ENCODE measurements at regions not wholly inside any gene's neighbourhood (a gene's known extent, or its start where the extent isn't known, plus 50 kb on each side); places are given as distances from the start of the nearest gene placed in this dataset.

DNA sequence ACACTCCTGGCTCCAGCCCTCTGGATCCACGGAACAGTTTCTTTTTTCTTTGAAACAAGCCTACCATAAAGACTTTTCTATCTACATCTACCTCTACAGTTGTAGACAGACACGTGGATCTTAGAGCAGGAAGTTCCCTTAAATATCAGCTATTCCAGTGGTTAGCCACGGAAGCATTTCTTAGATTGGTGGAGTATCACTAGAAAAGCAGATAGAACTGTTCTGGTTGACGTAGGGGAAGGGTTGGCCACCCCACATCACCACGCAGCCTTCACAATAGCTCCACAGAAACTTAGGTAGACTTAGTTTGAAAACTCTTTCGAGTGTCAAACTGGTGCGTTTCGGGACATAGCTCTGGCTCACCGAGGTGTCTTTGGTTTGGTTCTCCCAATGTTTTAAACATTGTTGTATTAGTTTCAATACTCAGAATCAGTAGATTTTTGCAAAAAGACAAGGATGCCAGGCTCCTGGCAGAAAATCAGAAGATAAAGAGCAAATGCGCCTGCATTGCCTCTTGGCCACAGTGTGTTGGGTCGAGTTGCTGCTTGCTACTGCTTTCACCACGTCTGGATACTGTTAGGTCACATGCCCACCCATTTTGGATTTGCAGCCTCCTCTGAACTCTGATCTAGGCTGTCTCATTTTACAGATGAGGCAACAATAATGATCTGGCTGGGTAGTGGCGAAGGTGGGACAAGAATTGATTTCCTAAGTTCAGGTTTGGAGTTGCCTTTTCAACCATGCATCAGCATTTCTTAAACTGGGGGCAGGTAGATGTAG is 71.5 kb upstream of the DTNBP1 start:
- H3K79me1 ChIP-seq (ENCODE audit: low read depth, low read length): no peaks in the 10 kb centered on the region

DNA sequence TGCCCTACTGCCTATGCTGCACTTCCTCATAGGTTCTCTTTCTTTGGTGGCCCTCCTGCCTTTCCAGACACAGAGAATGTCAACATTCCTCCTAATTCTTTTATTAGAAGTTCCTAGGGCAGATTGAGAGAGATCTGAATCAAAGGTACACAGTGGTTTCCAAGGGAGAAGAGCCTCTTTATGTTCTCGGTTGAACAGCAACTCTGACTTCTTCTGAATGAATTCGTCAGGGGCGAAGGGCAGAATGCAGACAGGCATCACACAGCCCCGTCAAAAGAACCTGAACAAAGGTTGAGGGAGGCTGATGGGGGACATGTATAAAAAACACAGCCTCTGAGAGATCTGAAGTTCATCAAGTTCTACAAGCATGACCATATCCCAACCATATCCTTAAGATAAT is 68.1 kb upstream of the DTNBP1 start:
- Histone ChIP-seq H3K27me3 (ENCODE audit: control insufficient read depth in 3 of 3, insufficient read depth in 3 of 3, low read depth in 1 of 3, low read length in 3 of 3) (peaks cover 0 to 23% (median 0%) of the 10 kb centered on the region in 3 experiments), H3K4me3 (ENCODE audit: low read length in 2 of 2) (no peak overlapping the region), H2BK120ac (ENCODE audit: low read depth, low read length) (no peak overlapping the region), H3K4ac (ENCODE audit: low read length) (no peak overlapping the region), H2BK5ac (ENCODE audit: low read length) (no peak overlapping the region), H3K36me3 (replicated peaks in 1 of 2; ENCODE audit: control insufficient read depth in 2 of 2, insufficient read depth in 2 of 2, low read length in 2 of 2) (no peaks in the 10 kb centered on the region), H3K9ac (ENCODE audit: low read depth, low read length, poor library complexity) (no peak overlapping the region), H2BK15ac (ENCODE audit: low read length) (no peak overlapping the region), H3K27ac (replicated peaks; ENCODE audit: low read length) (no peak overlapping the region), H3K4me1 (ENCODE audit: control insufficient read depth in 2 of 2, insufficient read depth in 1 of 2, low read depth in 1 of 2, low read length in 2 of 2) (peaks cover 7 to 10% of the 10 kb centered on the region in 2 donors), H2AK5ac (ENCODE audit: low read depth, low read length) (no peak overlapping the region), H3K4me2 (ENCODE audit: insufficient read depth, low read length, poor library complexity, severe bottlenecking) (no peak overlapping the region), H4K91ac (ENCODE audit: low read depth, low read length, poor library complexity) (no peak overlapping the region), H3K79me1 (ENCODE audit: low read depth, low read length) (no peaks in the 10 kb centered on the region), H4K8ac (ENCODE audit: low read depth, low read length) (no peak overlapping the region), H3K18ac (ENCODE audit: low read length) (no peak overlapping the region), H3K23ac (ENCODE audit: low read depth, low read length, poor library complexity) (no peak overlapping the region), H2AFZ (ENCODE audit: low read length) (no peak overlapping the region), H3K9me3 (replicated peaks in 1 of 2; ENCODE audit: control insufficient read depth in 2 of 2, insufficient read depth in 1 of 2, low read depth in 1 of 2, low read length in 2 of 2) (peaks cover 0 to 3% of the 10 kb centered on the region in 2 donors), H2BK12ac (ENCODE audit: low read length) (no peak overlapping the region), H3K14ac (ENCODE audit: low read length) (no peak overlapping the region)
- no CpG with 5 or more reads among the region's 4 CpGs for WGBS, 2 donors (ENCODE audit: extremely low coverage in 2 of 2, insufficient read length in 2 of 2, insufficient replicate concordance in 1 of 2)
- DNase-seq (ENCODE audit: low spot score): no peak

More for the DNA sequence above, 71.5 kb upstream of the DTNBP1 start:
- WGBS, 2 donors (ENCODE audit: extremely low coverage in 2 of 2, insufficient read length in 2 of 2, insufficient replicate concordance in 1 of 2): no CpG with 5 or more reads among the region's 13 CpGs
- no peak overlapping the region for H3K4ac ChIP-seq (ENCODE audit: low read length)
- no peak overlapping the region for H2BK12ac ChIP-seq (ENCODE audit: low read length)
- no peak overlapping the region for H3K23ac ChIP-seq (ENCODE audit: low read depth, low read length, poor library complexity)
- H2BK5ac ChIP-seq (ENCODE audit: low read length): no peak overlapping the region
- no peak overlapping the region for H3K4me3 ChIP-seq (ENCODE audit: low read length in 2 of 2)
- peaks cover 7 to 10% of the 10 kb centered on the region in 2 donors for H3K4me1 ChIP-seq (ENCODE audit: control insufficient read depth in 2 of 2, insufficient read depth in 1 of 2, low read depth in 1 of 2, low read length in 2 of 2)
- H2AFZ ChIP-seq (ENCODE audit: low read length): no peak overlapping the region
- no peak overlapping the region for H3K27ac ChIP-seq (replicated peaks; ENCODE audit: low read length)
- H3K9ac ChIP-seq (ENCODE audit: low read depth, low read length, poor library complexity): no peak overlapping the region
- H3K27me3 ChIP-seq (ENCODE audit: control insufficient read depth in 3 of 3, insufficient read depth in 3 of 3, low read depth in 1 of 3, low read length in 3 of 3): peaks cover 0 to 17% (median 0%) of the 10 kb centered on the region in 3 experiments
- H2BK120ac ChIP-seq (ENCODE audit: low read depth, low read length): no peak overlapping the region
- H3K9me3 ChIP-seq (replicated peaks in 1 of 2; ENCODE audit: control insufficient read depth in 2 of 2, insufficient read depth in 1 of 2, low read depth in 1 of 2, low read length in 2 of 2): no peaks in the 10 kb centered on the region
- H2AK5ac ChIP-seq (ENCODE audit: low read depth, low read length): no peak overlapping the region
- no peak overlapping the region for H3K14ac ChIP-seq (ENCODE audit: low read length)
- H4K91ac ChIP-seq (ENCODE audit: low read depth, low read length, poor library complexity): no peak overlapping the region
- H3K36me3 ChIP-seq (replicated peaks in 1 of 2; ENCODE audit: control insufficient read depth in 2 of 2, insufficient read depth in 2 of 2, low read length in 2 of 2): no peaks in the 10 kb centered on the region
- no peak overlapping the region for H2BK15ac ChIP-seq (ENCODE audit: low read length)
- no peak overlapping the region for H3K4me2 ChIP-seq (ENCODE audit: insufficient read depth, low read length, poor library complexity, severe bottlenecking)
- H3K18ac ChIP-seq (ENCODE audit: low read length): peak overlapping the region; percentile 67
- no peak for DNase-seq (ENCODE audit: low spot score)
- no peak overlapping the region for H4K8ac ChIP-seq (ENCODE audit: low read depth, low read length)

DNA sequence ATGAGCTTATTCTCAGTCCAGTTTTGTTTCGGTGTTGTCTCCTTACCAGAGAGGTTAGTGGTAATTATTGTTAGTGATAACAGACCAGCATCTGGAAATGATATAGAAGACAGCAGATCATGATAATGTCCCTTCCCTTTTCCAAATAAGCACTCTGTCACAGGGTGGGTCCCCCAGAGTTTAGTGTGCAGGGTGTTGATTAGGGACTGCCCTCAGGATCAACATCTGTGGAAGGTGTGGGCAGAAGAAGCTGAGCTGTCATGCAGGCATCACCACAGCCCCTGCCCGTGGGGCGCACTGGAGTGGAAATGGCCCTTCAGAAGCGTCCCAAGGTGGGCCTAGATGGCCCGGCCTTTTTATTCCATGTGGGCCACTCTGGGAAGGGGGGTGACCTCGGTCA is 67.6 kb upstream of the DTNBP1 start:
- H3K79me1 ChIP-seq (ENCODE audit: low read depth, low read length): no peaks in the 10 kb centered on the region
- H3K9me3 ChIP-seq (replicated peaks in 1 of 2; ENCODE audit: control insufficient read depth in 2 of 2, insufficient read depth in 1 of 2, low read depth in 1 of 2, low read length in 2 of 2): peaks cover 0 to 3% of the 10 kb centered on the region in 2 donors
- DNase-seq (ENCODE audit: low spot score): no peak
- no peak overlapping the region for H3K27ac ChIP-seq (replicated peaks; ENCODE audit: low read length)
- no peak overlapping the region for H2BK15ac ChIP-seq (ENCODE audit: low read length)
- H3K4me3 ChIP-seq (ENCODE audit: low read length in 2 of 2): no peak overlapping the region
- no peak overlapping the region for H4K91ac ChIP-seq (ENCODE audit: low read depth, low read length, poor library complexity)
- peaks cover 7 to 10% of the 10 kb centered on the region in 2 donors for H3K4me1 ChIP-seq (ENCODE audit: control insufficient read depth in 2 of 2, insufficient read depth in 1 of 2, low read depth in 1 of 2, low read length in 2 of 2)
- no peaks in the 10 kb centered on the region for H3K36me3 ChIP-seq (replicated peaks in 1 of 2; ENCODE audit: control insufficient read depth in 2 of 2, insufficient read depth in 2 of 2, low read length in 2 of 2)
- H3K23ac ChIP-seq (ENCODE audit: low read depth, low read length, poor library complexity): no peak overlapping the region
- H2BK120ac ChIP-seq (ENCODE audit: low read depth, low read length): no peak overlapping the region
- no peak overlapping the region for H3K9ac ChIP-seq (ENCODE audit: low read depth, low read length, poor library complexity)
- peaks cover 0 to 23% (median 0%) of the 10 kb centered on the region in 3 experiments for H3K27me3 ChIP-seq (ENCODE audit: control insufficient read depth in 3 of 3, insufficient read depth in 3 of 3, low read depth in 1 of 3, low read length in 3 of 3)
- H2BK12ac ChIP-seq (ENCODE audit: low read length): no peak overlapping the region
- no peak overlapping the region for H3K4ac ChIP-seq (ENCODE audit: low read length)
- H3K14ac ChIP-seq (ENCODE audit: low read length): no peak overlapping the region
- no peak overlapping the region for H4K8ac ChIP-seq (ENCODE audit: low read depth, low read length)
- no CpG with 5 or more reads among the region's 6 CpGs for WGBS, 2 donors (ENCODE audit: extremely low coverage in 2 of 2, insufficient read length in 2 of 2, insufficient replicate concordance in 1 of 2)
- no peak overlapping the region for H3K18ac ChIP-seq (ENCODE audit: low read length)
- no peak overlapping the region for H2AK5ac ChIP-seq (ENCODE audit: low read depth, low read length)
- no peak overlapping the region for H3K4me2 ChIP-seq (ENCODE audit: insufficient read depth, low read length, poor library complexity, severe bottlenecking)
- H2BK5ac ChIP-seq (ENCODE audit: low read length): no peak overlapping the region
- no peak overlapping the region for H2AFZ ChIP-seq (ENCODE audit: low read length)

DNA sequence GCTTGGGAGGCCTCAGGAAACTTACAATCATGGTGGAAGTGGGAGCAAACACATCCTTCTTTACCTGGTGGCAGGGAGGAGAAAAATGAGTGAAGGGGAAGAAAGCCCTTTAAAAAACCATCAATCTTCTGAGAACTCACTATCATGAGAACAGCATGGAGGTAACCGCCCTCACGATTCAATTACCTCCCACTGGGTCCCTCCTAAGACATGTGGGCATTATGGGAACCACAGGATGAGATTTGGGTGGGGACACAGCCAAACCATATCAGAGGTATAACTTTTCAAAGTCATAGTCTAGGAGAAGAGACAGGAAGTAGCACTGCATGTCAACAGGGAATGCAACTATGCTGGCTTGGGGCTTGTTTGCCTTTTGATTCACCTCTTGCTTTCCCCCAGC is 59.9 kb upstream of the DTNBP1 start:
- no peak overlapping the region for H3K23ac ChIP-seq (ENCODE audit: low read depth, low read length, poor library complexity)
- no peak overlapping the region for H3K9ac ChIP-seq (ENCODE audit: low read depth, low read length, poor library complexity)
- no peak overlapping the region for H3K4me2 ChIP-seq (ENCODE audit: insufficient read depth, low read length, poor library complexity, severe bottlenecking)
- H4K8ac ChIP-seq (ENCODE audit: low read depth, low read length): no peak overlapping the region
- no peak overlapping the region for H2AFZ ChIP-seq (ENCODE audit: low read length)
- H3K14ac ChIP-seq (ENCODE audit: low read length): no peak overlapping the region
- no peaks in the 10 kb centered on the region for H3K79me1 ChIP-seq (ENCODE audit: low read depth, low read length)
- no peak overlapping the region for H3K27ac ChIP-seq (replicated peaks; ENCODE audit: low read length)
- no peaks in the 10 kb centered on the region for H3K27me3 ChIP-seq (ENCODE audit: control insufficient read depth in 3 of 3, insufficient read depth in 3 of 3, low read depth in 1 of 3, low read length in 3 of 3)
- H3K9me3 ChIP-seq (replicated peaks in 1 of 2; ENCODE audit: control insufficient read depth in 2 of 2, insufficient read depth in 1 of 2, low read depth in 1 of 2, low read length in 2 of 2): peaks cover 0 to 3% of the 10 kb centered on the region in 2 donors
- no CpG with 5 or more reads among the region's 2 CpGs for WGBS, 2 donors (ENCODE audit: extremely low coverage in 2 of 2, insufficient read length in 2 of 2, insufficient replicate concordance in 1 of 2)
- no peaks in the 10 kb centered on the region for H3K36me3 ChIP-seq (replicated peaks in 1 of 2; ENCODE audit: control insufficient read depth in 2 of 2, insufficient read depth in 2 of 2, low read length in 2 of 2)
- no peak overlapping the region for H2BK120ac ChIP-seq (ENCODE audit: low read depth, low read length)
- no peak overlapping the region for H2BK12ac ChIP-seq (ENCODE audit: low read length)
- no peak overlapping the region for H2AK5ac ChIP-seq (ENCODE audit: low read depth, low read length)
- no peak overlapping the region for H2BK5ac ChIP-seq (ENCODE audit: low read length)
- H3K18ac ChIP-seq (ENCODE audit: low read length): peak overlapping the region; percentile 36
- H2BK15ac ChIP-seq (ENCODE audit: low read length): no peak overlapping the region
- H3K4me1 ChIP-seq (ENCODE audit: control insufficient read depth in 2 of 2, insufficient read depth in 1 of 2, low read depth in 1 of 2, low read length in 2 of 2): peaks cover 0 to 3% of the 10 kb centered on the region in 2 donors
- H3K4ac ChIP-seq (ENCODE audit: low read length): no peak overlapping the region
- H4K91ac ChIP-seq (ENCODE audit: low read depth, low read length, poor library complexity): no peak overlapping the region
- no peak for DNase-seq (ENCODE audit: low spot score)
- no peak overlapping the region for H3K4me3 ChIP-seq (ENCODE audit: low read length in 2 of 2)
